HepG2 (cell line): ENCODE measurements at regions not wholly inside any gene's neighbourhood (a gene's known extent, or its start where the extent isn't known, plus 50 kb on each side); places are given as distances from the start of the nearest gene placed in this dataset.
A peak's percentile ranks its signal among the peaks of the same experiment; 100 is the strongest.

Source experiments
- ATAC-seq: fragments of 200-7000 bp; cut with Tn5 transposase; 3 replicates; pipeline ENCODE4 v1.9.1; 2020; ENCODE audit warnings: mild to moderate bottlenecking, moderate library complexity
- BruUV-seq: library from RNA; stranded (reverse); fragments of 400-500 nt; replicated peaks from 2 replicates; lab custom pipeline; 2021; lab: Mats Ljungman, UMichigan
- CTCF ChIA-PET: fragments of 300-600 bp; formaldehyde crosslinking; extraction: SDS; loops from one replicate; lab custom pipeline; 2021; ENCODE audit warnings: low total read pairs, inconsistent platforms, low intra/inter-chr PET ratio; lab: Yijun Ruan, JAX
- POLR2A ChIA-PET: fragments of 350-600 bp; sonication (Branson Sonifier 250); formaldehyde crosslinking; loops from one replicate; lab custom pipeline; 2020; ENCODE audit warnings: antibody characterized with exemption, inconsistent platforms; lab: Yijun Ruan, JAX
- DNase-seq: peaks from one replicate; pipeline ENCODE4 v3.0.0-alpha.2; 2015; ENCODE audit warnings: low spot score
- FAIRE-seq: peaks from 3 replicates; lab custom pipeline; 2011; peaks lifted over from hg19 to GRCh38; lab: Jason Lieb, UNC
- H2AFZ ChIP-seq: one replicate; pipeline ENCODE4 v1.6.1; 2011; ENCODE audit warnings: low read length, inconsistent platforms
- H3K27ac ChIP-seq: fragments of 300-600 bp; 3 replicates; pipeline ENCODE4 v1.8.0; 2011; ENCODE audit warnings: mixed run types, mild to moderate bottlenecking, mixed read lengths, low read length, inconsistent platforms; ENCODE audit not compliant: insufficient read depth; ENCODE audit errors: extremely low read length
- H3K27me3 ChIP-seq, 2 experiments: fragments of 200-600 bp in 1 of 2; 2 replicates in 1 of 2; 3 replicates in 1 of 2; pipeline versions ENCODE4 v1.6.0 to v1.8.0; 2011; ENCODE audit warnings: low read length in 2 of 2, mild to moderate bottlenecking in 2 of 2, moderate library complexity in 2 of 2, inconsistent platforms in 1 of 2; ENCODE audit not compliant: insufficient read depth in 2 of 2, control insufficient read depth in 1 of 2
- H3K36me3 ChIP-seq, 2 experiments: fragments of 200-600 bp in 1 of 2; replicated peaks in 1 of 2; 2 replicates in 1 of 2; 3 replicates in 1 of 2; pipeline versions ENCODE4 v1.5.1 to v1.8.0; 2011; ENCODE audit warnings: low read length in 2 of 2, inconsistent platforms in 1 of 2; ENCODE audit not compliant: insufficient read depth in 2 of 2, control insufficient read depth in 1 of 2
- H3K4me1 ChIP-seq: 2 replicates; pipeline ENCODE4 v1.5.1; 2012; ENCODE audit warnings: low read length, inconsistent platforms; ENCODE audit not compliant: insufficient read depth
- H3K4me2 ChIP-seq: 2 replicates; pipeline ENCODE4 v1.6.0; 2011; ENCODE audit warnings: low read depth, low read length, inconsistent platforms
- H3K4me3 ChIP-seq, 3 experiments: fragments of 200-600 bp in 1 of 3; sonication (generic), shearing (Covaris generic) in 1 of 3; replicated peaks in 1 of 3; 2 replicates each; pipeline ENCODE4 v1.5.1; 2011 to 2016; ENCODE audit warnings: low read length in 3 of 3, inconsistent platforms in 2 of 3, low read depth in 2 of 3, mild to moderate bottlenecking in 2 of 3, control low read depth in 1 of 3, mixed read lengths in 1 of 3; ENCODE audit not compliant: insufficient read depth in 1 of 3
- H3K79me2 ChIP-seq: one replicate; pipeline ENCODE4 v1.6.1; 2011; ENCODE audit warnings: low read length, inconsistent platforms; ENCODE audit not compliant: insufficient read depth
- H3K9ac ChIP-seq: 2 replicates; pipeline ENCODE4 v1.6.0; 2011; ENCODE audit warnings: mild to moderate bottlenecking, low read depth, low read length, inconsistent platforms; ENCODE audit not compliant: insufficient read depth
- H3K9me3 ChIP-seq: 2 replicates; pipeline ENCODE4 v1.5.1; 2012; ENCODE audit warnings: mild to moderate bottlenecking, low read length
- H4K20me1 ChIP-seq: 2 replicates; pipeline ENCODE4 v1.6.0; 2011; ENCODE audit warnings: inconsistent platforms, mild to moderate bottlenecking, low read length, moderate library complexity; ENCODE audit not compliant: insufficient read depth
- CTCF ChIP-seq: sonication (generic); formaldehyde crosslinking; IDR thresholded peaks from 2 replicates; pipeline ENCODE4 v1.5.0; 2020; ENCODE audit warnings: mild to moderate bottlenecking, missing genetic modification reagents, moderate library complexity
- EED ChIP-seq: sonication (generic); formaldehyde crosslinking; IDR thresholded peaks from 2 replicates; pipeline ENCODE4 v1.5.0; 2020; ENCODE audit warnings: mild to moderate bottlenecking, missing genetic modification reagents
- KDM4B ChIP-seq: sonication (generic); formaldehyde crosslinking; IDR thresholded peaks from 2 replicates; pipeline ENCODE4 v1.4.0; 2020; ENCODE audit warnings: missing genetic modification reagents
- MAFF ChIP-seq: IDR thresholded peaks from 2 replicates; pipeline ENCODE4 v1.6.1; 2011; ENCODE audit warnings: low read depth, low read length, improper control_type of control experiment
- MAFK ChIP-seq, 2 experiments: IDR thresholded peaks in 1 of 2; conservative IDR thresholded peaks in 1 of 2; 2 replicates each; pipeline ENCODE4 v1.6.1; 2011; ENCODE audit warnings: improper control_type of control experiment in 2 of 2, low read length in 2 of 2
- TERF1 ChIP-seq: sonication (generic); formaldehyde crosslinking; IDR thresholded peaks from 2 replicates; pipeline ENCODE4 v1.8.0; 2022; ENCODE audit warnings: mild to moderate bottlenecking, missing genetic modification reagents, moderate library complexity
- ZBTB43 ChIP-seq: sonication (generic); formaldehyde crosslinking; conservative IDR thresholded peaks from 2 replicates; pipeline ENCODE4 v1.4.0; 2020; ENCODE audit warnings: missing genetic modification reagents
- ZNF3 ChIP-seq: IDR thresholded peaks from 2 replicates; pipeline ENCODE4 v1.7.0; 2017; ENCODE audit warnings: inconsistent platforms
- ZNF333 ChIP-seq: sonication (generic); formaldehyde crosslinking; IDR thresholded peaks from 2 replicates; pipeline ENCODE4 v1.4.0; 2020; ENCODE audit warnings: mild to moderate bottlenecking, missing genetic modification reagents, borderline replicate concordance
- ZNF512B ChIP-seq: sonication (generic); formaldehyde crosslinking; IDR thresholded peaks from 2 replicates; pipeline ENCODE4 v1.5.1; 2020; ENCODE audit warnings: missing genetic modification reagents, mild to moderate bottlenecking, borderline replicate concordance
- ZNF841 ChIP-seq: sonication (generic); formaldehyde crosslinking; IDR thresholded peaks from 2 replicates; pipeline ENCODE4 v1.8.1; 2023; ENCODE audit warnings: missing genetic modification reagents, borderline replicate concordance
- WGBS: methylation state at CpG from one replicate; pipeline ENCODE4 v1.1.6; 2017; ENCODE audit warnings: low lambda C conversion rate; 5-methylcytosine and 5-hydroxymethylcytosine counted together
- in situ Hi-C: cut with HindIII; loops from 2 replicates; pipeline ENCODE4 v1.10.0; 2017; ENCODE audit warnings: low pct_unique_long_range_greater_than_20kb; ENCODE audit not compliant: extremely low pct_ligation_motif_present
- intact Hi-C: fragments of 100-400 bp; cut with micrococcal nuclease; formaldehyde crosslinking; loops from one replicate; pipeline ENCODE4 v1.10.0; 2022; ENCODE audit not compliant: unreplicated experiment

GRCh38 chr15:60154764-60155325, 150.7 kb downstream of the FOXB1 start:
- FAIRE-seq = no peak
- POLR2A ChIA-PET = no interaction called here
- intact Hi-C loops = no loop called here

GRCh38 chr15:60155661-60156060, 151.6 kb downstream of the FOXB1 start:
- WGBS = 26% methylated on average over 3 of the region's 3 CpGs
- intact Hi-C loops (no loop called here), in situ Hi-C loops (no loop called here)
- ATAC-seq (no peak), DNase-seq (no peak), FAIRE-seq (no peak)
- POLR2A ChIA-PET = no interaction called here
- no peaks in the 10 kb centered on the region for H3K79me2 ChIP-seq
- CTCF ChIA-PET = no interaction called here
- no peak overlapping the region for H3K4me3 ChIP-seq
- no peaks in the 10 kb centered on the region for H3K9me3 ChIP-seq
- no peaks in the 10 kb centered on the region for H4K20me1 ChIP-seq
- H3K9ac ChIP-seq = no peak overlapping the region
- H3K27ac ChIP-seq = no peak overlapping the region
- no peaks in the 10 kb centered on the region for H3K36me3 ChIP-seq
- peaks cover 1 to 3% of the 10 kb centered on the region in 2 experiments; a peak in 1 of 5 replicates for H3K27me3 ChIP-seq
- H3K4me1 ChIP-seq = no peaks in the 10 kb centered on the region
- TF ChIP-seq ZNF512B (CRISPR knock-in tag) (no peak), EED (CRISPR knock-in tag) (no peak), ZNF333 (CRISPR knock-in tag) (no peak), ZBTB43 (CRISPR knock-in tag) (no peak), KDM4B (CRISPR knock-in tag) (no peak), ZNF841 (CRISPR knock-in tag) (no peak), TERF1 (no peak), CTCF (CRISPR knock-in tag) (no peak)
- H2AFZ ChIP-seq = no peak overlapping the region
- BruUV-seq = no TSS peak
- no peak overlapping the region for H3K4me2 ChIP-seq

More at GRCh38 chr15:60154764-60155325, 150.7 kb downstream of the FOXB1 start:
- Histone ChIP-seq H3K4me2 (no peak overlapping the region), H2AFZ (no peak overlapping the region), H3K36me3 (no peaks in the 10 kb centered on the region), H3K27ac (no peak overlapping the region), H4K20me1 (no peaks in the 10 kb centered on the region), H3K4me1 (no peaks in the 10 kb centered on the region), H3K79me2 (no peaks in the 10 kb centered on the region), H3K4me3 (no peak overlapping the region), H3K27me3 (peaks cover 0 to 1% of the 10 kb centered on the region in 2 experiments; a peak in 1 of 5 replicates), H3K9me3 (no peaks in the 10 kb centered on the region), H3K9ac (no peak overlapping the region)
- TF ChIP-seq MAFF = peak; percentile 87
- TF ChIP-seq MAFK (conservative IDR thresholded peaks at IDR 0.05 in 1 of 2, IDR thresholded peaks at IDR 0.05 in 1 of 2; ENCODE audit: low read length in 2 of 2) = peak; percentile 83 to 90
- TF ChIP-seq ZNF3 (CRISPR knock-in tag) = no peak
- no peak for ATAC-seq
- WGBS = 0% methylated on average over 4 of the region's 4 CpGs
- no peak for DNase-seq
- no TSS peak for BruUV-seq
- CTCF ChIA-PET = no interaction called here
- in situ Hi-C loops = no loop called here
